Fibroblast of pulmonary artery (primary cell): ENCODE measurements at regions not wholly inside any gene's neighbourhood (a gene's known extent, or its start where the extent isn't known, plus 50 kb on each side); places are given as distances from the start of the nearest gene placed in this dataset.

Source experiments
- DNase-seq: peaks from one replicate; pipeline ENCODE4 v3.0.0-alpha.2; 2010; ENCODE audit warnings: low read depth
- H3K4me3 ChIP-seq: replicated peaks from 2 replicates; pipeline ENCODE4 v1.5.1; 2011; ENCODE audit warnings: low read depth, mild to moderate bottlenecking, control low read depth, low read length, moderate library complexity
- CTCF ChIP-seq: IDR thresholded peaks from 2 replicates; pipeline ENCODE4 v1.5.1; 2011; ENCODE audit warnings: mild to moderate bottlenecking, control low read depth, low read length, inconsistent platforms; ENCODE audit errors: missing control alignments

- DNase-seq, result no peak
- no peak for TF ChIP-seq CTCF
- H3K4me3 ChIP-seq, result no peak overlapping the region
Observed at GRCh38 chr1:78787544-78787943, 137.9 kb downstream of the IFI44 start.

- no peak for DNase-seq
- no peak overlapping the region for H3K4me3 ChIP-seq
- no peak for TF ChIP-seq CTCF
Observed at GRCh38 chr1:78790174-78790573, 140.5 kb downstream of the IFI44 start.

- no peak overlapping the region for H3K4me3 ChIP-seq
- no peak for DNase-seq
- TF ChIP-seq CTCF, result no peak
Observed at GRCh38 chr1:78792756-78793155, 143.1 kb downstream of the IFI44 start.

- TF ChIP-seq CTCF, result no peak
- H3K4me3 ChIP-seq, result no peak overlapping the region
Observed at GRCh38 chr1:78797108-78797781, 147.6 kb downstream of the IFI44 start.

GRCh38 chr1:78799926-78800325, 150.3 kb downstream of the IFI44 start:
- TF ChIP-seq CTCF, result no peak
- H3K4me3 ChIP-seq, result no peak overlapping the region
- DNase-seq, result no peak

More at GRCh38 chr1:78797108-78797781, 147.6 kb downstream of the IFI44 start:
- DNase-seq, result no peak

- DNase-seq, result no peak
- no peak overlapping the region for H3K4me3 ChIP-seq
- TF ChIP-seq CTCF, result no peak
Observed at GRCh38 chr1:78814176-78814575, 164.5 kb downstream of the IFI44 start.

- TF ChIP-seq CTCF, result no peak
- DNase-seq, result peak; percentile 43
- H3K4me3 ChIP-seq, result no peak overlapping the region
Observed at GRCh38 chr1:78825561-78825960, 175.9 kb downstream of the IFI44 start.
